ENCODE measurements at regions not wholly inside any gene's neighbourhood (a gene's known extent, or its start where the extent isn't known, plus 50 kb on each side); places are given as distances from the start of the nearest gene placed in this dataset.
"Not testable (repeated sequence)": the region's sequence is repeated elsewhere in the genome, so short reads cannot be mapped to it uniquely, and the experiment has no call there.

- DNase-seq (ENCODE audit: low spot score) = no peak
These were observed 299.2 kb upstream of the ZNF608 start for GRCh38 chr5:125045646-125046045.

GRCh38 chr5:125046838-125047237 lies 300.4 kb upstream of the ZNF608 start:
- DNase-seq (ENCODE audit: low spot score) = no peak

- DNase-seq (ENCODE audit: low spot score) = no peak
These were observed 301.4 kb upstream of the ZNF608 start for GRCh38 chr5:125047871-125048270.

GRCh38 chr5:125049721-125050702 lies 303.6 kb upstream of the ZNF608 start:
- no peak for DNase-seq (ENCODE audit: low spot score)

GRCh38 chr5:125050926-125051325 lies 304.5 kb upstream of the ZNF608 start:
- no peak for DNase-seq (ENCODE audit: low spot score)

- DNase-seq (ENCODE audit: low spot score) = no peak
These were observed 306.1 kb upstream of the ZNF608 start for GRCh38 chr5:125052584-125052983.

GRCh38 chr5:125053179-125053578 lies 306.7 kb upstream of the ZNF608 start:
- no peak for DNase-seq (ENCODE audit: low spot score)

GRCh38 chr5:125054146-125054545 lies 307.7 kb upstream of the ZNF608 start:
- no peak for DNase-seq (ENCODE audit: low spot score)

GRCh38 chr5:125056671-125057485 lies 310.4 kb upstream of the ZNF608 start:
- DNase-seq (ENCODE audit: low spot score) = no peak

GRCh38 chr5:125057912-125058826 lies 311.7 kb upstream of the ZNF608 start:
- no peak for DNase-seq (ENCODE audit: low spot score)

- DNase-seq (ENCODE audit: low spot score) = no peak
These were observed 313.0 kb upstream of the ZNF608 start for GRCh38 chr5:125059255-125060002.

GRCh38 chr5:125061726-125062125 lies 315.3 kb upstream of the ZNF608 start:
- no peak for DNase-seq (ENCODE audit: low spot score)

GRCh38 chr5:125064621-125065438 lies 318.4 kb upstream of the ZNF608 start:
- DNase-seq (ENCODE audit: low spot score) = peak; percentile 42

- DNase-seq (ENCODE audit: low spot score) = no peak
These were observed 319.3 kb upstream of the ZNF608 start for GRCh38 chr5:125065741-125066140.

- no peak for DNase-seq (ENCODE audit: low spot score)
These were observed 324.5 kb upstream of the ZNF608 start for GRCh38 chr5:125070961-125071360.

GRCh38 chr5:125073090-125073489 lies 326.7 kb upstream of the ZNF608 start:
- DNase-seq (ENCODE audit: low spot score) = no peak

- DNase-seq (ENCODE audit: low spot score) = no peak
These were observed 329.1 kb upstream of the ZNF608 start for GRCh38 chr5:125075567-125075966.

- not testable (repeated sequence) for DNase-seq (ENCODE audit: low spot score)
These were observed 332.6 kb upstream of the ZNF608 start for GRCh38 chr5:125079028-125079427.

- no peak for DNase-seq (ENCODE audit: low spot score)
These were observed 334.7 kb upstream of the ZNF608 start for GRCh38 chr5:125081101-125081500.

- DNase-seq (ENCODE audit: low spot score) = peak; percentile 82
These were observed 337.5 kb upstream of the ZNF608 start for GRCh38 chr5:125083981-125084380.
